ENCODE measurements at regions not wholly inside any gene's neighbourhood (a gene's known extent, or its start where the extent isn't known, plus 50 kb on each side); places are given as distances from the start of the nearest gene placed in this dataset.
"Not testable (repeated sequence)": the region's sequence is repeated elsewhere in the genome, so short reads cannot be mapped to it uniquely, and the experiment has no call there.

- peak in 1 of 2 experiments; percentile 18 for DNase-seq
These were observed 59.1 kb downstream of the ZNF467 start for GRCh38 chr7:149714081-149714909.

DNA sequence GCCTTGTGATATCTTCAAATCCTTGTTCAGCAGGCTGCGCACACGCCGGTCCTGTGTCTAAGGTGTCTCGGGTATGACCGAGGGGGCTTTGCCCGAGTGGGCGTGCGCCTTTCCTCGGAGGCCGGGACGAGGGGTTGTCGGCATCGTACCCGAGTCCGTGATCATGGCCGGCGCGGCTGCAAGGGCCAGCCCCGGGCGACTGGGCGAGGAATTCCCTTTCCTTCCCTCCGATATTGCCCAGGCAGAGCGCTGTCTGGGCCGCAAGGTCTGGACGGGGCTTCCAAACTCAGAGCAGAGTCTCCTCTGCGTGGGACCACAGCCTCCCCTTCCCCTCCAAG, 59.7 kb downstream of the ZNF467 start:
- DNase-seq, result no peak

DNA sequence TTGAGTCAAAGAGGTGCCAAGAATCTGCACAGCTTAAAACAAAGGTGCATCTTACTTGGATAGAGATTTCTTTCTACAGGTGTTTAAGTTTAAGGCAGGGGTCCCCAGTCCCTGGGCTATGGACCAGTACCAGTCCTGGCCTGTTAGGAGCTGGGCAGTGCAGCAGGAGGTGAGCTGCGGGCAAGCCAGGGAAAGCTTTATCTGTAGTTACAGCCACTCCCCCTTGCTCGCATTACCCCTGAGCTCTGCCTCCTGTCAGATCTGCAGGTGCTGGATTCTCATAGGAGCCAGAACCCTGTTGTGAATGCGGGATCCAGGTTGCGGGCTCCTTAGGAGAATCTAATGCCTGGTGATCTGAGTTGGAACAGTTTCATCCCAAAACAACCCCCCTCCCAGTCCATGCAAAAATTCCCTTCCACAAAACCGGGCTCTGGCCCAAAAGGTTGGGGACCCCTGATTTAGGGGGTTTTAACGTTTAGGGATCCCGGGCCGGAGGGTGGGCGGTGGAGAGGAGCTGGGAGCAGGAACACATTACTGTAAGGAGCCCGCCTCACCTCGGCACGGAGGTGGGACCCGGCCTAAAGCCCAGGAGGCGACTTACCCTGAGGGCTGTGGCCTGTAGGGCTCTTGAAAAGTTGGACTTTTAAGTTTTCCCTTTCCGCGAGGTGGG, 60.2 kb downstream of the ZNF467 start:
- no peak for DNase-seq

DNA sequence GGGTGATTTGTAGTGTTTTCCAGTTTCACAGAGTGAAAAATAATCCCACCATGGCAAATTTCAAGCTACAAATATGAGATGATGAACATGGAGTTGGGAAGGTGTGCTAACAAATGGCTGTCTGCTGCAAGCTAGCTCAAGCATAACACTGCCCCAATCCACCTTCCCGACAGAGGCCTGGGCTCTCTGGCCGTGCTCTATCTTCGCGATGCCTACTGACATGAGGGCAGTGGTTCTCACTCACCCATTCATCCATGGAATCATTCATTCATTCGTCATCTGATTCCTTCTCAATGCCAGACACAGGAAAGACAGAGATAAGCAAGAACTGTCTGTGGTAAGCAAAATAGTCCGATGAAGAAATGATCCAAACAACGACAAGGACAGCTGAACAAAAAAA, 65.4 kb downstream of the ZNF467 start:
- DNase-seq, result no peak

DNA sequence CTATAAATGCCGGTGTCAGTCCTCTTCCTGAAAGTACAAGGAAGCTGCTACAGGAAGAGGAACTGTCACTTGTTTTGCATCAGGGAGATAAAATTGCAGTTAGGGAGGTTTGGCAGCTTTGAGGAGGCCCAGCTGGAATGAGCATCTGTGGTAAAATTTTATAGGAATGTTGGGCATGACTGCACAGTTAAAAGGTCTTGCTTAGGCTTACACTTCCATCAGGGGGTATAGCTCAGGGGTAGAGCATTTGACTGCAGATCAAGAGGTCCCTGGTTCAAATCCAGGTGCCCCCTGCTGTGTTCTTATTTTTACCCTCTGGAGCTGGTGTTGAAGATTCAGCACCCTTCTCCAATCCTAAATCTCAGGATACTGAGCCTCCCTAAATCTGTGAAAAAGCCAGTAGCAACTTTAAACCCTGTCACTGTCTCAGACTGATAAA, 65.9 kb downstream of the ZNF467 start:
- no peak for DNase-seq

- no peak for DNase-seq
These were observed 67.0 kb downstream of the ZNF467 start for GRCh38 chr7:149706398-149706797.

DNA sequence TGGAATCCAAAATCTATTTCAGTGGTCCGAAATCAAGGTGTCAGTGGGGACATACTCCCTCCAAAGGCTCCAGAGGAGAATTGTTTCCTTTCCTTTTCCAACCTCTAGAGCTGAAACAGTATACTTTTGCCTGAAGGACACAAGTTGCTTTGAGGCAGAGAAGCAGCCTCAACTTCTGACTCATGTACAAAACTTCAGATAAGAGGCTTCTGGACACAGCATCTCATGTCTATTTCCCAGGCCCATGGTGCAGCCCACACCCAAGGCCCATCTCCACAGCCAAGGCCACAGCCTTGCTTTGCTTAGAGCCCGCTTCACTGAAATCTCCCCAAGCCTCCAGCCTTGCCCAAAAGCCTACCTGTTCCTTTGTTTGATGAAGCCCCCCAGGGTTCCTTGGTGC, 68.9 kb downstream of the ZNF467 start:
- DNase-seq, result no peak

GRCh38 chr7:149703044-149703650, 70.2 kb downstream of the ZNF467 start:
- DNase-seq, result no peak

- DNase-seq, result no peak
These were observed 71.7 kb downstream of the ZNF467 start for GRCh38 chr7:149701495-149702240.

DNA sequence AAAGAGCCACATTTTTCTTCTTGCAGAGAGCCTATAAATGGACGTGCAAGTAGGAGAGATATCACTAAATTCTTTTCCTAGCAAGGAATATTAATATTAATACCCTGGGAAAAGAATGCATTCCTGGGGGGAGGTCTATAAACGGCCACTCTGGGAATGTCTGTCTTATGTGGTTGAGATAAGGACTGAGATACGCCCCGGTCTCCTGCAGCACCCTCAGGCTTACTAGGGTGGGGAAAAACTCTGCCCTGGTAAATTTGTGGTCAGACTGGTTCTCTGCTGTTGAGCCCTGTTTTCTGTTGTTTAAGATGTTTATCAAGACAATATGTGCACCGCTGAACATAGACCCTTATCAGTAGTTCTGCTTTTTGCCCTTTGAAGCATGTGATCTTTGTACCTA, 75.6 kb downstream of the ZNF467 start:
- DNase-seq, result not testable (repeated sequence)

- no peak for DNase-seq
These were observed 77.1 kb downstream of the ZNF467 start for GRCh38 chr7:149696280-149696679.

GRCh38 chr7:149692557-149692982, 80.8 kb downstream of the ZNF467 start:
- no peak for DNase-seq

DNA sequence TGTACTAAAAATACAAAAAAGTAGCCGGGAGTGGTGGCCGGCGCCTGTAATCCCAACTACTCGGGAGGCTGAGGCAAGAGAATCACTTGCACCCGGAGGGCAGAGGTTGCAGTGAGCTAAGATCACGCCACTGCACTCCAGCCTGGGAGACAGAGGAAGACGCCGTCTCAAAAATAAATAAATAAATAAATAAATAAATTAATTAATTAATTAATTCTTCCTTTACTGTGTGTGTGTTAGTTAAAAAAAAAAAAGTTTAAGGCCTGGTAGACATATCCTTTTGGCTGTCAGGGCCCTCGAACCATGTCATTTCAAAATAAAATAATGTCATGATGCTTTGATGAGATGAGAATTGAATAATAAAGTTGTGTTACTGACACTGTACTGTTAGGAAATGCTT, 81.3 kb downstream of the ZNF467 start:
- no peak for DNase-seq

- no peak for DNase-seq
These were observed 82.5 kb downstream of the ZNF467 start for GRCh38 chr7:149690688-149691446.

DNA sequence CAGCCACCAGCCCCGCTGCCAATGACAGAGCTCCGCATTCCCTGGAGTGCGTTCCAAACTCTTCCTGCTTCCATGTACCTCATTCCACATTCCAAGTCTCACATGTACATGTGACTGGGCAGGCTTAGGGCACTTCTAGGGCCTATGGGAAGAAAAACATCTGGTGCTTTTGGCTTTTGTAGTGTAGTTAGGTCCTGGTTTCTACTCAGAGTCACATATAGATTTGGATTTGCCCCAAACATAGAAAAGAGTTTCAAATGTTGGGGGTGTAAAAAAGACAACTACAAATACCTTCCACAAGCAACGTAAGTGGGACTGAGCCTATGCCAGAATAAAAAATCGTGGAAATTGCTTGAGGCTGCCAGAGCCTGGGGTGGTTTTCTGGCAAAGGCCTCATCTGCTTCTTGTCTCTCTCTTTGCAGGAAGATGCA, 84.1 kb downstream of the ZNF467 start:
- DNase-seq, result no peak

DNA sequence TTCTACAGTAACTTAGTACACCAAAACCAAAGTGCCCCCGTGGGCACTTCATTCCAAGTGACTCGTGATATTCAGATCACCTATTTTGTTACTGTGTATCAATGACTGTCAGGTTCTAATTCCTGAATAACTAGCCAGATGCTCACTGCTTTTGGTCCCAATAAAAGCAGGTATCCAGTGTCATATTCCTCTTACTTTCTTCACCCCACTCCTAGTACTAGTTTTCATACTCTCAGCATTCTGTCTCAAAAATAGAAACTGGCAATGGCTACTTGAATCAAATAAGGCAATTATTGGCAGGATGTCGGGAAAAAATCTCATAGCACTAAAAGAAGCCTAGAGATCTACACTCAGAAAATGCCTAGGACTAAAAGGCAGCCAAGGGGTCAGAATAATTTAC, 84.6 kb downstream of the ZNF467 start:
- no peak for DNase-seq

- DNase-seq, result not testable (repeated sequence)
These were observed 85.6 kb downstream of the ZNF467 start for GRCh38 chr7:149687820-149688219.

GRCh38 chr7:149686449-149686848, 86.9 kb downstream of the ZNF467 start:
- no peak for DNase-seq

DNA sequence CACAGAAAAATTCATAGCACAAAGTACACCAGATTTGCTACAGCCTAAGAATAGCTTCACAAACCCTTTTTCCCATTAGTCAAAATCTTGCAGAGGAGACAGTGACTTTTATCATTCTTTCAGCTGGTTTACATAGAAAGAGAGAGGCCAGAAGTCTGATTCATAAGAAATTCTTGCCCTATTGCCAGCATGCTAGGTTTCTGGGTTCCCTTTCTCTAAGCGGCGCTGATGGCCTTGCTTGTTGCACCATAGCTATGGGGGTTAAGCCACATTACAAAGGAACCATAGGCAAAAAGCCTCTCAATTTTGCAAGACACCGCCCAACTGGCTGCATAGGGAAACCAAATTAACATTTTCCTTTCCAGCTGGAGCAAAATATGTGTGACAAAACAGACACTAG, 87.4 kb downstream of the ZNF467 start:
- DNase-seq, result no peak

- no peak for DNase-seq
These were observed 87.9 kb downstream of the ZNF467 start for GRCh38 chr7:149685455-149685854.

DNA sequence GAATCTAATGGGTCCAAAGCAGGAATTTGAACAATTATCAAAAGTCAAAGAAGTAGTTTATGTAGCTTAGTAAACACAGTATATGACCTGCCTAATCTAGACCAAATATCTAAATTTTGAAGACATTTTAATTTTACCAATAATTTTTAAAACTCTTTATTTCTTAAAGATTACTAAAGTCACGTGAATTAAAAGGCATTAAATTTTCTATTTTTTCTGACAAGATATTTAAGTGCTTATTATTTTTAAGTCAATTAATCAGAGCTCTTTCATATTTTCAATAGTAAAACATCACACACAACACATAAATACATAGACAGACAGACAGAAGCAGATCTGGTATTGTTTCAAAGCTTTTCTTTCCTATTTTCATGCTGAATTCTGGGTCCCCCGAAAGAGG, 89.5 kb downstream of the ZNF467 start:
- no peak for DNase-seq

- no peak for DNase-seq
These were observed 90.2 kb downstream of the ZNF467 start for GRCh38 chr7:149683181-149683580.
